Keratinocyte (primary cell): ENCODE measurements at regions not wholly inside any gene's neighbourhood (a gene's known extent, or its start where the extent isn't known, plus 50 kb on each side); places are given as distances from the start of the nearest gene placed in this dataset.

Experiments
- DNase-seq: peaks from one replicate; pipeline ENCODE4 v3.0.0-alpha.2; 2011; ENCODE audit warnings: low read depth, missing footprints, low spot score
- FAIRE-seq: peaks from 2 replicates; lab custom pipeline; 2011; peaks lifted over from hg19 to GRCh38; lab: Jason Lieb, UNC
- H2AFZ ChIP-seq: 2 replicates; pipeline ENCODE4 v1.6.0; 2012; ENCODE audit warnings: low read length, control low read depth, inconsistent platforms; ENCODE audit not compliant: control insufficient read depth
- H3K27ac ChIP-seq: 2 replicates; pipeline ENCODE4 v1.5.1; 2011; ENCODE audit warnings: low read length; ENCODE audit not compliant: control insufficient read depth, insufficient read depth
- H3K27me3 ChIP-seq: 3 replicates; pipeline ENCODE4 v1.6.0; 2011; ENCODE audit warnings: low read length; ENCODE audit not compliant: control insufficient read depth, insufficient read depth; ENCODE audit errors: extremely low read depth
- H3K36me3 ChIP-seq, 2 experiments: 2 replicates in 1 of 2; 3 replicates in 1 of 2; pipeline ENCODE4 v1.5.1; 2011; ENCODE audit warnings: low read length in 2 of 2, mild to moderate bottlenecking in 1 of 2; ENCODE audit not compliant: control insufficient read depth in 2 of 2, insufficient read depth in 2 of 2; ENCODE audit errors: extremely low read depth in 1 of 2
- H3K4me1 ChIP-seq: 3 replicates; pipeline ENCODE4 v1.5.1; 2011; ENCODE audit warnings: low read length; ENCODE audit not compliant: control insufficient read depth, insufficient read depth; ENCODE audit errors: extremely low read depth
- H3K4me2 ChIP-seq: 3 replicates; pipeline ENCODE4 v1.6.0; 2011; ENCODE audit warnings: low read depth, low read length; ENCODE audit not compliant: control insufficient read depth, insufficient read depth; ENCODE audit errors: extremely low read depth
- H3K4me3 ChIP-seq, 3 experiments: fragments of 200-600 bp in 1 of 3; sonication (generic) in 1 of 3; 2 replicates in 2 of 3; 3 replicates in 1 of 3; pipeline ENCODE4 v1.5.1; 2011 to 2016; ENCODE audit warnings: low read length in 3 of 3, mild to moderate bottlenecking in 3 of 3, control low read depth in 2 of 3, inconsistent platforms in 1 of 3, low read depth in 1 of 3, mixed read lengths in 1 of 3, mixed run types in 1 of 3, moderate library complexity in 1 of 3; ENCODE audit not compliant: control insufficient read depth in 2 of 3, insufficient read depth in 2 of 3; ENCODE audit errors: extremely low read depth in 1 of 3
- H3K79me2 ChIP-seq: 2 replicates; pipeline ENCODE4 v1.6.0; 2012; ENCODE audit warnings: low read length; ENCODE audit not compliant: control insufficient read depth, insufficient read depth
- H3K9ac ChIP-seq: 3 replicates; pipeline ENCODE4 v1.6.0; 2011; ENCODE audit warnings: low read length; ENCODE audit not compliant: control insufficient read depth, insufficient read depth; ENCODE audit errors: extremely low read depth
- H3K9me1 ChIP-seq: 3 replicates; pipeline ENCODE4 v1.6.0; 2011; ENCODE audit warnings: low read length; ENCODE audit not compliant: control insufficient read depth, insufficient read depth; ENCODE audit errors: extremely low read depth
- H3K9me3 ChIP-seq: 2 replicates; pipeline ENCODE4 v1.5.1; 2012; ENCODE audit warnings: low read depth, low read length; ENCODE audit not compliant: control insufficient read depth
- H4K20me1 ChIP-seq: 3 replicates; pipeline ENCODE4 v1.6.0; 2011; ENCODE audit warnings: low read length; ENCODE audit not compliant: control insufficient read depth, insufficient read depth; ENCODE audit errors: extremely low read depth
- CTCF ChIP-seq, 3 experiments: IDR thresholded peaks in 1 of 3; conservative IDR thresholded peaks in 1 of 3; optimal IDR thresholded peaks in 1 of 3; 2 replicates in 2 of 3; 3 replicates in 1 of 3; pipeline versions ENCODE3 to v1.5.1; 2011; ENCODE audit warnings: low read length in 3 of 3, mild to moderate bottlenecking in 3 of 3, moderate library complexity in 2 of 3, control low read depth in 1 of 3, inconsistent platforms in 1 of 3; ENCODE audit not compliant: insufficient read depth in 2 of 3; ENCODE audit errors: extremely low read depth in 1 of 3
- EZH2 ChIP-seq: IDR thresholded peaks from one replicate; pipeline ENCODE4 v1.6.1; 2012; ENCODE audit warnings: inconsistent platforms, mild to moderate bottlenecking, low read length, moderate library complexity
- dilution Hi-C: fragments of 300-500 bp; cut with MboI; formaldehyde crosslinking; loops from one replicate; pipeline ENCODE4 v1.7.0; 2020; ENCODE audit warnings: low sequenced_read_pairs; ENCODE audit not compliant: extremely low pct_ligation_motif_present

GRCh38 chr10:1896153-1896552 is 158.8 kb upstream of the ADARB2 start:
- no peaks in the 10 kb centered on the region for H3K27me3 ChIP-seq
- H3K79me2 ChIP-seq, result no peaks in the 10 kb centered on the region
- DNase-seq (no peak), FAIRE-seq (no peak)
- no peak overlapping the region for H3K4me3 ChIP-seq
- H3K36me3 ChIP-seq, result no peaks in the 10 kb centered on the region
- H3K4me2 ChIP-seq, result no peak overlapping the region
- H3K9ac ChIP-seq, result no peak overlapping the region
- H3K4me1 ChIP-seq, result no peaks in the 10 kb centered on the region
- no peak for TF ChIP-seq CTCF (optimal IDR thresholded peaks at IDR 0.05 in 1 of 3, IDR thresholded peaks at IDR 0.05 in 1 of 3, conservative IDR thresholded peaks at IDR 0.05 in 1 of 3; ENCODE audit: extremely low read depth in 1 of 3, insufficient read depth in 2 of 3, low read length in 3 of 3)
- TF ChIP-seq EZH2, result no peak
- no peak overlapping the region for H3K27ac ChIP-seq
- no peak overlapping the region for H2AFZ ChIP-seq
- no peaks in the 10 kb centered on the region for H3K9me1 ChIP-seq
- H3K9me3 ChIP-seq, result peaks cover 6% of the 10 kb centered on the region
- H4K20me1 ChIP-seq, result no peaks in the 10 kb centered on the region
- dilution Hi-C loops, result no loop called here

- dilution Hi-C loops, result no loop called here
- Histone ChIP-seq H2AFZ (no peak overlapping the region), H3K79me2 (no peaks in the 10 kb centered on the region), H3K27me3 (no peaks in the 10 kb centered on the region), H3K9ac (no peak overlapping the region), H4K20me1 (no peaks in the 10 kb centered on the region), H3K36me3 (no peaks in the 10 kb centered on the region), H3K4me1 (no peaks in the 10 kb centered on the region), H3K4me2 (no peak overlapping the region), H3K27ac (no peak overlapping the region), H3K9me3 (peaks cover 4% of the 10 kb centered on the region), H3K9me1 (no peaks in the 10 kb centered on the region), H3K4me3 (no peak overlapping the region)
- DNase-seq, result no peak
- TF ChIP-seq EZH2 (no peak), CTCF (optimal IDR thresholded peaks at IDR 0.05 in 1 of 3, IDR thresholded peaks at IDR 0.05 in 1 of 3, conservative IDR thresholded peaks at IDR 0.05 in 1 of 3; ENCODE audit: extremely low read depth in 1 of 3, insufficient read depth in 2 of 3, low read length in 3 of 3) (no peak)
- no peak for FAIRE-seq
These were observed 158.4 kb upstream of the ADARB2 start for GRCh38 chr10:1895691-1896090.
